Left lung (tissue), 4 donors: ENCODE measurements at regions not wholly inside any gene's neighbourhood (a gene's known extent, or its start where the extent isn't known, plus 50 kb on each side); places are given as distances from the start of the nearest gene placed in this dataset.

Experiments
- ATAC-seq: fragments of 200-7000 bp; cut with Tn5 transposase; one replicate; pipeline ENCODE4 v1.9.1; 2020; ENCODE audit warnings: moderate library complexity
- DNase-seq, 4 donors: peaks; one replicate each; pipeline ENCODE4 v3.0.0-alpha.2; 2013 to 2020
- H3K27ac ChIP-seq, 2 donors: fragments of 200-600 bp; sonication (generic) in 1 of 2; one replicate each; pipeline versions ENCODE4 v1.5.0 to v1.8.0; 2020 to 2021
- H3K27me3 ChIP-seq, 2 donors: fragments of 200-600 bp; sonication (generic) in 1 of 2; one replicate each; pipeline versions ENCODE4 v1.5.0 to v1.8.0; 2020 to 2021
- H3K36me3 ChIP-seq, 2 donors: fragments of 200-600 bp; sonication (generic) in 1 of 2; one replicate each; pipeline versions ENCODE4 v1.5.0 to v1.8.0; 2020 to 2021
- H3K4me1 ChIP-seq, 2 donors: fragments of 200-600 bp; one replicate each; pipeline ENCODE4 v1.8.0; 2021
- H3K4me3 ChIP-seq, 2 donors: fragments of 200-600 bp; sonication (generic) in 1 of 2; one replicate each; pipeline versions ENCODE4 v1.5.0 to v1.8.0; 2020 to 2021; ENCODE audit warnings: mild to moderate bottlenecking in 1 of 2
- H3K9me3 ChIP-seq, 2 donors: fragments of 200-600 bp; sonication (generic) in 1 of 2; one replicate each; pipeline versions ENCODE4 v1.5.0 to v1.8.0; 2020 to 2021
- CTCF ChIP-seq, 2 donors: fragments of 200-600 bp; sonication (generic) in 1 of 2; IDR thresholded peaks; one replicate each; pipeline versions ENCODE4 v1.5.0 to v1.8.0; 2021; ENCODE audit warnings: antibody characterized with exemption in 2 of 2
- intact Hi-C, 2 donors: fragments of 100-400 bp; cut with DNase I; formaldehyde crosslinking; loops; one replicate each; pipeline versions ENCODE4 v1.11.2 to v1.14.2; 2022
- donor health status: DM: no; HTN: yes; CAD: no.
- donor health status: DM: no; HTN: no; CAD: no.

GRCh38 chr7:106589198-106589879, 71.6 kb downstream of the CCDC71L start:
- Histone ChIP-seq H3K4me1 (no peaks in the 10 kb centered on the region), H3K4me3 (no peak overlapping the region), H3K27me3 (no peaks in the 10 kb centered on the region), H3K27ac (no peak overlapping the region), H3K36me3 (no peaks in the 10 kb centered on the region), H3K9me3 (no peaks in the 10 kb centered on the region)
- intact Hi-C loops, result no loop called here
- TF ChIP-seq CTCF (IDR thresholded peaks at IDR 0.05), result no peak
- DNase-seq (no peak), ATAC-seq (no peak)

GRCh38 chr7:106588422-106589197, 72.3 kb downstream of the CCDC71L start:
- no peak overlapping the region for H3K4me3 ChIP-seq
- intact Hi-C loops, result no loop called here
- no peak for TF ChIP-seq CTCF (IDR thresholded peaks at IDR 0.05)

GRCh38 chr7:106584914-106585759, 75.8 kb downstream of the CCDC71L start:
- no peaks in the 10 kb centered on the region for H3K4me1 ChIP-seq
- H3K9me3 ChIP-seq, result no peaks in the 10 kb centered on the region
- no peak overlapping the region for H3K4me3 ChIP-seq
- ATAC-seq, result no peak
- no peak overlapping the region for H3K27ac ChIP-seq
- TF ChIP-seq CTCF (IDR thresholded peaks at IDR 0.05), result no peak
- intact Hi-C loops, result no loop called here
- no peak for DNase-seq
- H3K27me3 ChIP-seq, result no peaks in the 10 kb centered on the region
- H3K36me3 ChIP-seq, result no peaks in the 10 kb centered on the region

More at GRCh38 chr7:106588422-106589197, 72.3 kb downstream of the CCDC71L start:
- Histone ChIP-seq H3K27ac (no peak overlapping the region), H3K36me3 (no peaks in the 10 kb centered on the region), H3K9me3 (no peaks in the 10 kb centered on the region), H3K4me1 (no peaks in the 10 kb centered on the region), H3K27me3 (no peaks in the 10 kb centered on the region)
- ATAC-seq (no peak), DNase-seq (peak in 1 of 4 donors; percentile 26)

GRCh38 chr7:106583706-106584690, 77.0 kb downstream of the CCDC71L start:
- H3K4me3 ChIP-seq, result no peak overlapping the region
- no peak for DNase-seq
- intact Hi-C loops, result no loop called here

More at GRCh38 chr7:106583706-106584690, 77.0 kb downstream of the CCDC71L start:
- no peak overlapping the region for H3K27ac ChIP-seq
- H3K36me3 ChIP-seq, result no peaks in the 10 kb centered on the region
- no peak for TF ChIP-seq CTCF (IDR thresholded peaks at IDR 0.05)
- no peaks in the 10 kb centered on the region for H3K27me3 ChIP-seq
- H3K4me1 ChIP-seq, result no peaks in the 10 kb centered on the region
- H3K9me3 ChIP-seq, result no peaks in the 10 kb centered on the region
- no peak for ATAC-seq
